ENCODE measurements at regions not wholly inside any gene's neighbourhood (a gene's known extent, or its start where the extent isn't known, plus 50 kb on each side); places are given as distances from the start of the nearest gene placed in this dataset.

- TF ChIP-seq, protein P1, sequence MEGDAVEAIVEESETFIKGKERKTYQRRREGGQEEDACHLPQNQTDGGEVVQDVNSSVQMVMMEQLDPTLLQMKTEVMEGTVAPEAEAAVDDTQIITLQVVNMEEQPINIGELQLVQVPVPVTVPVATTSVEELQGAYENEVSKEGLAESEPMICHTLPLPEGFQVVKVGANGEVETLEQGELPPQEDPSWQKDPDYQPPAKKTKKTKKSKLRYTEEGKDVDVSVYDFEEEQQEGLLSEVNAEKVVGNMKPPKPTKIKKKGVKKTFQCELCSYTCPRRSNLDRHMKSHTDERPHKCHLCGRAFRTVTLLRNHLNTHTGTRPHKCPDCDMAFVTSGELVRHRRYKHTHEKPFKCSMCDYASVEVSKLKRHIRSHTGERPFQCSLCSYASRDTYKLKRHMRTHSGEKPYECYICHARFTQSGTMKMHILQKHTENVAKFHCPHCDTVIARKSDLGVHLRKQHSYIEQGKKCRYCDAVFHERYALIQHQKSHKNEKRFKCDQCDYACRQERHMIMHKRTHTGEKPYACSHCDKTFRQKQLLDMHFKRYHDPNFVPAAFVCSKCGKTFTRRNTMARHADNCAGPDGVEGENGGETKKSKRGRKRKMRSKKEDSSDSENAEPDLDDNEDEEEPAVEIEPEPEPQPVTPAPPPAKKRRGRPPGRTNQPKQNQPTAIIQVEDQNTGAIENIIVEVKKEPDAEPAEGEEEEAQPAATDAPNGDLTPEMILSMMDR (IDR thresholded peaks at IDR 0.05 in 2 of 3, conservative IDR thresholded peaks at IDR 0.05 in 1 of 3; ENCODE audit: control insufficient read depth in 2 of 3, extremely low read depth in 1 of 3, insufficient read depth in 1 of 3, low read depth in 3 of 3, low read length in 3 of 3): no peak
- TF ChIP-seq REST (IDR thresholded peaks at IDR 0.05; ENCODE audit: low read depth, low read length): no peak
- no peak for TF ChIP-seq CBX5 (IDR thresholded peaks at IDR 0.05; ENCODE audit: low read depth)
- no peak for TF ChIP-seq E2F4 (IDR thresholded peaks at IDR 0.05; ENCODE audit: low read depth, low read length)
These were observed 739.9 kb downstream of the FAM181B start (continued) for GRCh38 chr11:81993755-81994154.
